ENCODE measurements at regions not wholly inside any gene's neighbourhood (a gene's known extent, or its start where the extent isn't known, plus 50 kb on each side); places are given as distances from the start of the nearest gene placed in this dataset.

DNA sequence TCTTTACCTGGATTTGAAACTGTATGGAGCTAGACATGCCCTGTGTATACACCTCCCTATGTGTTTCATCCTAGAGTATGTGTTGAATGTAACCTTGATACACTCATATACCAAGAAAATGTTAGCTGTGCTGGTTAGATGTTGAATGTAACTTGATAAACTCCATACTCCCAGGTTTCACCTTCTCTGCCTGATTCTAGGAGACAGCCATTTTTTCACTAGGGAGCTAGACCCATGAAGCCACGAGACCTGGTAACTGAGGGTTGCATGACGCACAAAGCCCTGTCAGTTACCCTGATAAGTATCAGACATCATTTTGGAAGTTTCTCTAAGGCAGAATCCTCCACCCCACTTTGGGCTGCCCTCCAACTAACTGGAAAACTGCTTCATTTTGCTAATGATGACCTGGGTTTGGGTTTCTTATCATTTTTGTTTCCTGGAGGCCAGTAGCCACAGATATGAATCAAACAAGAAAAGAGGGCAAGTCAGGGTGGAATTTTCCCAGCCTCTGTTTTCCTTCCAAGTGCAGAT is 478.5 kb upstream of the KIF2A start (continued):
- TF ChIP-seq CHD7 (IDR thresholded peaks at IDR 0.05; ENCODE audit: insufficient replicate concordance, low read length) (no peak), HDAC6 (IDR thresholded peaks at IDR 0.05; ENCODE audit: low read depth, low read length) (no peak)
- TF ChIP-seq, protein P1, sequence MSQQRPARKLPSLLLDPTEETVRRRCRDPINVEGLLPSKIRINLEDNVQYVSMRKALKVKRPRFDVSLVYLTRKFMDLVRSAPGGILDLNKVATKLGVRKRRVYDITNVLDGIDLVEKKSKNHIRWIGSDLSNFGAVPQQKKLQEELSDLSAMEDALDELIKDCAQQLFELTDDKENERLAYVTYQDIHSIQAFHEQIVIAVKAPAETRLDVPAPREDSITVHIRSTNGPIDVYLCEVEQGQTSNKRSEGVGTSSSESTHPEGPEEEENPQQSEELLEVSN (IDR thresholded peaks at IDR 0.05): no peak
- TF ChIP-seq, protein P2, sequence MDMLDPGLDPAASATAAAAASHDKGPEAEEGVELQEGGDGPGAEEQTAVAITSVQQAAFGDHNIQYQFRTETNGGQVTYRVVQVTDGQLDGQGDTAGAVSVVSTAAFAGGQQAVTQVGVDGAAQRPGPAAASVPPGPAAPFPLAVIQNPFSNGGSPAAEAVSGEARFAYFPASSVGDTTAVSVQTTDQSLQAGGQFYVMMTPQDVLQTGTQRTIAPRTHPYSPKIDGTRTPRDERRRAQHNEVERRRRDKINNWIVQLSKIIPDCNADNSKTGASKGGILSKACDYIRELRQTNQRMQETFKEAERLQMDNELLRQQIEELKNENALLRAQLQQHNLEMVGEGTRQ (IDR thresholded peaks at IDR 0.05; ENCODE audit: low read length): no peak
